GM12892 (cell line): ENCODE measurements at regions not wholly inside any gene's neighbourhood (a gene's known extent, or its start where the extent isn't known, plus 50 kb on each side); places are given as distances from the start of the nearest gene placed in this dataset.

Experiments used
- POLR2A ChIP-seq: IDR thresholded peaks from 2 replicates; pipeline ENCODE4 v1.6.1; 2011; ENCODE audit warnings: low read depth, low read length, control low read depth
- POLR2AphosphoS5 ChIP-seq: IDR thresholded peaks from 2 replicates; pipeline ENCODE4 v1.6.1; 2011; ENCODE audit warnings: low read depth, low read length, control low read depth

- no peak for TF ChIP-seq POLR2A
- no peak for TF ChIP-seq POLR2AphosphoS5
These were observed 405.2 kb downstream of the ZNF608 start for GRCh38 chr5:124341066-124341858.
